Lower lobe of right lung (tissue), 2 donors: ENCODE measurements at regions not wholly inside any gene's neighbourhood (a gene's known extent, or its start where the extent isn't known, plus 50 kb on each side); places are given as distances from the start of the nearest gene placed in this dataset.
A peak's percentile ranks its signal among the peaks of the same experiment; 100 is the strongest.

Experiments used
- ATAC-seq, 2 donors: fragments of 200-7000 bp; cut with Tn5 transposase; one replicate each; pipeline ENCODE4 v1.9.1; 2020 to 2022; ENCODE audit warnings: mild to moderate bottlenecking in 2 of 2, moderate library complexity in 2 of 2
- DNase-seq: peaks from one replicate; pipeline ENCODE4 v3.0.0-alpha.2; 2020
- H3K27ac ChIP-seq: fragments of 200-600 bp; one replicate; pipeline ENCODE4 v1.8.0; 2022
- H3K27me3 ChIP-seq: fragments of 200-600 bp; one replicate; pipeline ENCODE4 v1.8.0; 2022; ENCODE audit warnings: low read depth
- H3K36me3 ChIP-seq: fragments of 200-600 bp; one replicate; pipeline ENCODE4 v1.8.0; 2022; ENCODE audit warnings: mild to moderate bottlenecking
- H3K4me1 ChIP-seq: fragments of 200-600 bp; one replicate; pipeline ENCODE4 v1.8.0; 2022
- H3K4me3 ChIP-seq: fragments of 200-600 bp; one replicate; pipeline ENCODE4 v1.8.0; 2022; ENCODE audit warnings: mild to moderate bottlenecking
- H3K9me3 ChIP-seq: fragments of 200-600 bp; one replicate; pipeline ENCODE4 v1.8.0; 2022
- intact Hi-C: fragments of 100-400 bp; cut with DNase I; formaldehyde crosslinking; loops from one replicate; pipeline ENCODE4 v1.11.0; 2022
- TF ChIP-seq, protein P1 (sequence below): fragments of 200-600 bp; IDR thresholded peaks from one replicate; pipeline ENCODE4 v1.8.0; 2022; ENCODE audit warnings: antibody characterized with exemption, mild to moderate bottlenecking
- donor health status: DM: no; HTN: yes; CAD: no; lungs with severe emphysema.

DNA sequence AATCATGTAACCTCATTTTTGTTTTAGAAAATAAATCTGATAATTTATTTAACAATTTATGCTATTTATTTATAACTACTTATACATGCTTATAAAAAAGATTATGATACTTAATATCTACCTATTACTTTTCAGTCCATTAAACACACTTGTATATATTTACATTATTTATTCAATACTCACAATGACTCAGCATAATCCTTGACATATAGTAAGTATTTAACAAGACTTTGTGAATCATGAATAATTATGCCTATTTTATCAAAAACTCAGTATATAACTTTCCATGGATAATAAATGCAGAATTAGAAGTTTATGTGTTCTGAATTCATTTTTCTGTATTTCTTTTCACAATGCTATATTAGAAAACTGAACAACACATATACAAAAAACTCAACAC, 266.0 kb upstream of the STAC start:
- TF ChIP-seq, protein P1, sequence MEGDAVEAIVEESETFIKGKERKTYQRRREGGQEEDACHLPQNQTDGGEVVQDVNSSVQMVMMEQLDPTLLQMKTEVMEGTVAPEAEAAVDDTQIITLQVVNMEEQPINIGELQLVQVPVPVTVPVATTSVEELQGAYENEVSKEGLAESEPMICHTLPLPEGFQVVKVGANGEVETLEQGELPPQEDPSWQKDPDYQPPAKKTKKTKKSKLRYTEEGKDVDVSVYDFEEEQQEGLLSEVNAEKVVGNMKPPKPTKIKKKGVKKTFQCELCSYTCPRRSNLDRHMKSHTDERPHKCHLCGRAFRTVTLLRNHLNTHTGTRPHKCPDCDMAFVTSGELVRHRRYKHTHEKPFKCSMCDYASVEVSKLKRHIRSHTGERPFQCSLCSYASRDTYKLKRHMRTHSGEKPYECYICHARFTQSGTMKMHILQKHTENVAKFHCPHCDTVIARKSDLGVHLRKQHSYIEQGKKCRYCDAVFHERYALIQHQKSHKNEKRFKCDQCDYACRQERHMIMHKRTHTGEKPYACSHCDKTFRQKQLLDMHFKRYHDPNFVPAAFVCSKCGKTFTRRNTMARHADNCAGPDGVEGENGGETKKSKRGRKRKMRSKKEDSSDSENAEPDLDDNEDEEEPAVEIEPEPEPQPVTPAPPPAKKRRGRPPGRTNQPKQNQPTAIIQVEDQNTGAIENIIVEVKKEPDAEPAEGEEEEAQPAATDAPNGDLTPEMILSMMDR = no peak
- H3K9me3 ChIP-seq = no peaks in the 10 kb centered on the region
- ATAC-seq (no peak), DNase-seq (no peak)
- no peak overlapping the region for H3K27ac ChIP-seq
- no peaks in the 10 kb centered on the region for H3K36me3 ChIP-seq
- no peaks in the 10 kb centered on the region for H3K27me3 ChIP-seq
- H3K4me3 ChIP-seq = no peak overlapping the region
- intact Hi-C loops = no loop called here
- H3K4me1 ChIP-seq = no peaks in the 10 kb centered on the region

DNA sequence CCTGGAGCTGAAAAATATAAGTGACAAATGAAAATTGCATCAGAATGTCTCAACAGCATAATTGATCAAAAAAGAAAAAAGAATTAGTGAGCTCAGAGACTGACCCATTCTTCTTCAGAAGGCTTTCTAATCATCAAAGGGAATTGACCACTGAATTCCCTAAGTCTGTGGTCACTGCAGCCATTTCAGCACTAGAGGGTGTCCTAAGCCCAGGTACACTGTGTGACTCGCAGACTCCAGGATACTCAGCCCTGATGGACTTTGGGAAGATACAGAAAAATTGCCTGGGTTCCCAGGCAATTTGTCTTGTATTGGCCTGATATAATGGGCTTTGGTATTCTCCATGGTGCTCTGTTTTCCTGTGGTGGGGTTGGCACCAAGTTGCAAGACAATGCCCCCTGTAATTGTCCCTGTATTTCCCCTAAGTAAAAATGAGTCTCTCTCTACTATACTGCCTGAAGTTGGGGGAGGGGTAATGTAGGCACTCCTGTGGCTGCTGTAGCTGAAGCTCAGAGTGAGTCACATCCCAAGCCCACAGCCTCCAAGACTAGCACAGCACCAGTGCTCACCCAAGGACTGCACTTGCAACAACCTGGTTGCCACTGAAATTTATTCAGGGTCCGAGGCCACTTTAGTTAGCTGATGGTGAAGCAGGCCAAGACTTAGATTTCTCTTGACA, 256.0 kb upstream of the STAC start:
- Histone ChIP-seq H3K4me3 (no peak overlapping the region), H3K9me3 (no peaks in the 10 kb centered on the region), H3K36me3 (no peaks in the 10 kb centered on the region), H3K27ac (no peak overlapping the region), H3K27me3 (no peaks in the 10 kb centered on the region), H3K4me1 (no peaks in the 10 kb centered on the region)
- ATAC-seq = peak in 1 of 2 donors; percentile 75
- TF ChIP-seq, protein P1 = peak; percentile 39
- intact Hi-C loops = no loop called here
- DNase-seq = no peak

DNA sequence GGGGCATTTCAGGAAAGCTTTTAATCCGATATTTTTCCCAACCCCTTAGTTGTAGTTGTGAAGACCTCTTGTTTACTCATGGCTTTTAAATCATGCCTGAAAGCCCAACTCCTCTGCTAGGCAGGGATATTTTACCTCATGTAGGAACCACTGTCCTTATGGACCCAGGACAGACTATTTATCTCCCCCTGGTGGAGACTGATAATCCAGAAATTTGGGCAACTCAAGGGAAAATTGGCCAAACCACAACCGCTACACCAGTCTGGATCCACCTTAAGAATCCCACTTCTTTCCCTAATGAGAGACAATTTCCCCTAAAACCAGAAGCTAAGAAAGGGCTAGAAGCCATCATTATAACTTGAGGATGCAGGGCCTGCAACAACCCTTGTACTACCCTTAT, 248.1 kb upstream of the STAC start:
- no peak for DNase-seq
- intact Hi-C loops = no loop called here
- TF ChIP-seq, protein P1 = no peak

DNA sequence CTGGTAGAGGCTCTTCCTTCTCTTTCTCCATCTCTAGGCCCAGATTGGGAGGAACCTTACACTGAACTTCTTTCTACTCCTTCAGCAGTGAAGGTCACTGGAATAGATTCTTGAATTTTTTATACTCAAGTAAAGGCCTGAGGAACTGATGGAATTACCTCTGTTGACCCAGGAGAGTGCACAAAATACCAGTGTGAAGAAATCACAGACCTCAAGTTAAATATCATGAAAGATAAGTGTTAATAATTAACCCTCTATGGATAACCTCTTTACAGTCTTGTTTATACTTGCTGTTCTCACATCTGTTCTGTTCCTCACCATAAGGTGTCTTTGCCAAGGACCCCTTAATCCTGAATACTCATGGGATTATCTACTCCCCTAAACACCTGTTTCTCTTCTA, 244.4 kb upstream of the STAC start:
- Histone ChIP-seq H3K9me3 (no peaks in the 10 kb centered on the region), H3K4me3 (no peak overlapping the region), H3K4me1 (no peaks in the 10 kb centered on the region), H3K27me3 (no peaks in the 10 kb centered on the region), H3K36me3 (no peaks in the 10 kb centered on the region), H3K27ac (no peak overlapping the region)
- intact Hi-C loops = no loop called here
- ATAC-seq (no peak), DNase-seq (no peak)
- TF ChIP-seq, protein P1 = no peak

More for the DNA sequence above, 248.1 kb upstream of the STAC start:
- Histone ChIP-seq H3K4me3 (no peak overlapping the region), H3K4me1 (no peaks in the 10 kb centered on the region), H3K36me3 (no peaks in the 10 kb centered on the region), H3K27me3 (no peaks in the 10 kb centered on the region), H3K9me3 (no peaks in the 10 kb centered on the region), H3K27ac (no peak overlapping the region)
- no peak for ATAC-seq

DNA sequence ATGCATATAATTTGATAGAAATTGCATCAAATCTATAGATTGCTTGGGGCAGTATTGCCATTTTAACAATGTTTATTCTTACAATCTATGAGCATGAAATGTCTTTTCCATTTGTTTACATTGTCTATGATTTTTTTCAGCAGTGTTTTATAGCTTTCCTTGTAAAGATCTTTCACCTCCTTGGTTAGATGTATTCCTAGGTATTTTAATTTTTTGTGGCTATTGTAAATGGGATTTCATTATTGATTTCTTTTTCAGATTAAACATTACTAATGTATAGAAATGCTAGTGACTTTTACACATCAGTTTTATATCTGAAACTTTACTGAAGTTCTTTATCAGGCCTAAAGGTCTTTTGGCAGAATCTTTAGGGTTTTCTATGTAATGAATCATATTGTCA, 237.6 kb upstream of the STAC start:
- no peak for ATAC-seq
- no peaks in the 10 kb centered on the region for H3K9me3 ChIP-seq
- H3K27ac ChIP-seq = no peak overlapping the region
- no peaks in the 10 kb centered on the region for H3K4me1 ChIP-seq
- TF ChIP-seq, protein P1 = no peak
- H3K27me3 ChIP-seq = no peaks in the 10 kb centered on the region
- no peak overlapping the region for H3K4me3 ChIP-seq
- intact Hi-C loops = no loop called here
- H3K36me3 ChIP-seq = no peaks in the 10 kb centered on the region
- no peak for DNase-seq

DNA sequence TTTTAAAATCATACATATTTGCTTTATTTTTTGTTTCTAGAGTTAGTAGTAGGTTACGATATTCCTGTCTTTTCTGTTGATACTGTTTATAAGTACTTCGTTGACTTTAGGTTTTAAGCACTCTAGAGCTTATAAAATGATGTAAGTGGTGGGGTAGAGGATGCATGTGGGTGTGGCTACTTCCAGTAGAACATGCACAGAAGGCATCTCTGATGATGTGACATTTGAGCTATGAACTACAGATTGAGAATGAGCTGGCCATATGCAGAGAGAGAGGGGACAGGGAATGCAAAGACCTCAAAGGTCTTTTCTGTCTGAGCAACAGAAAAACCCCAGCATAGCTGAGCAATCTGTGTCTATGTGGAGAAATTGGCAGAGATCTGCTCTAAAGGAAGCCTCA, 233.9 kb upstream of the STAC start:
- Histone ChIP-seq H3K4me3 (no peak overlapping the region), H3K36me3 (no peaks in the 10 kb centered on the region), H3K27me3 (no peaks in the 10 kb centered on the region), H3K27ac (no peak overlapping the region), H3K9me3 (no peaks in the 10 kb centered on the region), H3K4me1 (no peaks in the 10 kb centered on the region)
- TF ChIP-seq, protein P1 = no peak
- DNase-seq (no peak), ATAC-seq (no peak)
- intact Hi-C loops = no loop called here
